GM10266 (cell line): ENCODE measurements at regions not wholly inside any gene's neighbourhood (a gene's known extent, or its start where the extent isn't known, plus 50 kb on each side); places are given as distances from the start of the nearest gene placed in this dataset.

Source experiments
- DNase-seq: peaks from one replicate; pipeline ENCODE4 v3.0.0; 2012; ENCODE audit errors: extremely low spot score
- TF ChIP-seq, protein P1 (sequence below): IDR thresholded peaks from 2 replicates; pipeline ENCODE4 v1.5.1; 2012; ENCODE audit warnings: mild to moderate bottlenecking, low read depth; ENCODE audit not compliant: control insufficient read depth, insufficient read depth; ENCODE audit errors: missing control alignments

DNA sequence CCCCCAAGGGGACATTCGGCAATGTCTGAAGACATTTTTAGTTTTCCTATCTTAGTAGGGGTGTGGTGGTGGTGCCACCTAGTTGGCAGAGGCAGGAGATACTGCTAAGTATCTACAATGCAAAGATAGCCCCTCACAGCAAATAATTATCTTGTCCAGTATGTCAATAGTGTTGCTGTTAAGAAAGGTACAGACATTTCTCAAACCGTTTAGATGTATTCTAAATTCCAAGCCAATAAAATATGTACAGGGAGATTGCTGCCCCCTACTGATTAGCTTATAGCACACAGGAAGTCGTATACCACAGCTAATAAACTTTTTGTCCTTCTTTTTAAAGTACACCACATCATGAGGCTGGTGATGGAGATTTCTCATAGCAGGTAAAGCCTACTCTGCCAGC, 260.5 kb downstream of the TMA16 start:
- peak; percentile 13 for DNase-seq
- TF ChIP-seq, protein P1, sequence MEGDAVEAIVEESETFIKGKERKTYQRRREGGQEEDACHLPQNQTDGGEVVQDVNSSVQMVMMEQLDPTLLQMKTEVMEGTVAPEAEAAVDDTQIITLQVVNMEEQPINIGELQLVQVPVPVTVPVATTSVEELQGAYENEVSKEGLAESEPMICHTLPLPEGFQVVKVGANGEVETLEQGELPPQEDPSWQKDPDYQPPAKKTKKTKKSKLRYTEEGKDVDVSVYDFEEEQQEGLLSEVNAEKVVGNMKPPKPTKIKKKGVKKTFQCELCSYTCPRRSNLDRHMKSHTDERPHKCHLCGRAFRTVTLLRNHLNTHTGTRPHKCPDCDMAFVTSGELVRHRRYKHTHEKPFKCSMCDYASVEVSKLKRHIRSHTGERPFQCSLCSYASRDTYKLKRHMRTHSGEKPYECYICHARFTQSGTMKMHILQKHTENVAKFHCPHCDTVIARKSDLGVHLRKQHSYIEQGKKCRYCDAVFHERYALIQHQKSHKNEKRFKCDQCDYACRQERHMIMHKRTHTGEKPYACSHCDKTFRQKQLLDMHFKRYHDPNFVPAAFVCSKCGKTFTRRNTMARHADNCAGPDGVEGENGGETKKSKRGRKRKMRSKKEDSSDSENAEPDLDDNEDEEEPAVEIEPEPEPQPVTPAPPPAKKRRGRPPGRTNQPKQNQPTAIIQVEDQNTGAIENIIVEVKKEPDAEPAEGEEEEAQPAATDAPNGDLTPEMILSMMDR, result peak; percentile 42

DNA sequence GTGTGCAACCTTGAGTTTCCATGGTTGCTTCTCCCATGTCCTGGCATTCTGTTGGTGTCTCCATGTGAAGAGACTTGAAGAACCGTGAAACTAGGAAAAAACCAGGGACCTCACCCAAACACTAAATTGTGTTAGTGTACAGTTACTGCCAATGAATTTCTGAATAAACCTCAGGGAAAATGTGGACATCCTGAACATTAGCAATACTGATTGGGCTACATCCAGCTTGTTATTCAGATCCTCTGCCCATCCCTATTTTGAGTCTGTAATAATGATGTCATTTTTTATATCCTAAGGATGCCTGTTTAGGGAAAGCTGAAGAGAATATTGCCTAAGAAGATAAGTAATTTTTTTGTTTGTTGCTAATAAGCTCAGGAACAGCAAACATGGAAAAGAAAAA, 262.7 kb downstream of the TMA16 start:
- no peak for DNase-seq
- TF ChIP-seq, protein P1, result no peak

DNA sequence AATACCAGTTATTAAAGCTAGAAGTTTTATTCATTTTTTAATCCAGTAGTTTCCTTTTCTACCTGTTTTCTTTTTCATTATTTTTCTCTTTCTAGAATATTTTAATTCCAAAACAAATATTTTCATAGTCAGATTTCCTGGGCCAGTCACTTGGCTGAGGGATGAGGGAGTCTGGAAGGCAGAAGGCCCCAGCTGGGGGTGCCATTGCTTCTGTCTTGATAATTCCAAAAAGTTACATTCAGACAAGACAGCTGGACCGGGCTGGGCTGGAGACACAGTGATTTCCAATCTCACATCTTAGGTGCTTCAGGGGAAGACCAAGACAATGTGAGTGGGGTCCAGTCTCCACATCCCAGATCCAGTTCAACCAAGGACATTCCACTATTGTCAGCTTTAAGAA, 263.5 kb downstream of the TMA16 start:
- no peak for DNase-seq
- TF ChIP-seq, protein P1, result peak; percentile 22

DNA sequence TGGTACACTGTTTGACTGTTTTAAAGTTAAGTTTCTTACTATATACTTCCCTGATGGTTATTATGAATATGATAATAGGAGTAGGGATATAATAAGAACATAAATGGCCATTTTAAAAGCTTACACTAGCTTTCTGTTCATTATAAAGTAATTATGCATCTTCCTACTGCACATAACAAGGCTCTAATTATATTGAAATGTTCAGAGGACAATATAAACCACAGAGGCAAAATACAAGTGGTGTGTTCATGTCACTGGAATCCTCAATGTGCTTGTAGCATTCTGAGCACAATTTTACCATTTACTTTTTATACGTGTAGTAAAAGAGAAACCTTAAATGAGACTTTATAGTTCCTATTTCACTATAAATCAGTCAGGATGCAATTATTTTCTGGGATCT, 268.3 kb downstream of the TMA16 start:
- no peak for DNase-seq

DNA sequence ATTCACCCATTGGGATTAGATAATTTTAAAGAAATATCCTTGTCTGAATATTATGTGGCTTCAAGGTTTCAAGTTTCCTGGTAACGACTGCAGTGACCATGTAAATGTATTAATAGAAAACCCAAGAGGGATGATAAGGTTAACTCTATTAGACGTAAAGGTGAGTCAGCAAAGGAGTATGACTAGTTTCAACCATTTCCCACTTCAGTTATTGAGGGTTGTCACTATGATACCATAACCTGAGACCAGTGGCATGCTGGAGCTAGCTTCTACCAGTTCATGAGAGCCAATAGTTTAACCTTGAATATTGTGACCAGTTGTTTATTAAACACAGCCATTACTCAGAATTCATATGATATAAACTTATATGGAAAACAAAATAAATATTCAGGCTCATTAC, 270.1 kb downstream of the TMA16 start:
- DNase-seq, result no peak
- TF ChIP-seq, protein P1, result no peak

More for the DNA sequence above, 268.3 kb downstream of the TMA16 start:
- TF ChIP-seq, protein P1, result no peak

DNA sequence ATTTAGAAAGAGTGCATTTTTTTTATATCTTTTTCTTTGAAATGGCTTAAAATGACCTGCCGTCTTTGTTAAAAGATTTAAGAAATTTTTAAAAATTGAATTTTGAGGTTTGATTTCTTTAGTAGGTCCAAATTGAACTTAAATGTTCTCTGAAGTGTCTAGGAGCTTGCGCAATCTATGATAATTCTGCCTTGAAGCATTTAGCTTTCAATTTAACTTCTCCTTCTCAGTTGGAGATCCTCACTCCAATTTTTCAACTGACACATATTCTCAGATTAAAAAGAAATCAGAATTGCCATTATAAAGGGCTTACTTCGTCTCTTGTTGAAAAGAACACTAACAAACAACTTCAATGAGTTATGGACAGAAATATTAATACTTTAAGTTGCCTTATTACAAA, 273.5 kb downstream of the TMA16 start:
- no peak for DNase-seq
- TF ChIP-seq, protein P1, result no peak

DNA sequence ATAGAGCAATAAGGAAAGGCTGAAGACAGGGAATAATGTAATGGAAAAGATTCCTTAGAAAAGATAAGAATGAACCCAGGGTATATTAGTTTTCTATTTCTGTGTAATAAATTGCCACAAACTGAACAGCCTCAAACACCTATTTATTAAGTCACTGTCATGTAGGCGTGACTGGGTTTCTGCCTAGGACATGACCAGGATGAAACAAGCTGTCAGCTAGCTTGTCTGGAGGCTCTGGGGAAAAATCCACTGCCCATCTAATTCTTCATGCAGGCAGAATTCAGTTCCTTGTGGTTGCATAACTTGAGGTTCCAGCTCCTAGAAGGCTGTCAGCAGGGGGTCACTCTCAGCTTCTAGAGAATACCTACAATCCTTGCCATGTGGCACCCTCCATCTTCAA, 277.7 kb downstream of the TMA16 start:
- no peak for DNase-seq
- TF ChIP-seq, protein P1, result no peak

DNA sequence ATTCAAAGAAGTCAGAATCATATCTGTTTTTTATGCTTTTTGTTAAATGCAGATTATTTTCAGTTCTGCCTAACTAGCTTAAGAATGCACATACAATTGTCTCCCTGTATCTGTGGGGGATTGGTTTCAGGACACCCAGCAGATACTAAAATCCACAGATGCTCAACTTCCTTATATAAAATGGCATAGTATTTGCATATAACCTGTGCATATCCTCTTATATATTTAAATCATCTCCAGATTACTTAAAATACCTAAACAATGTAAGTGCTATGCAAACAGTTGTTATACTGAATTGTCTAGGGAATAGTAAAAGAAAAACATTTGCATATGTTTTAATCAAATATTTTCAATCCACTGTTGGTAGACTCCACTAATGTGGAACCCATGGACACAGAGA, 279.4 kb downstream of the TMA16 start:
- TF ChIP-seq, protein P1, result no peak
- no peak for DNase-seq
